HG03558 (cell line): ENCODE measurements at regions not wholly inside any gene's neighbourhood (a gene's known extent, or its start where the extent isn't known, plus 50 kb on each side); places are given as distances from the start of the nearest gene placed in this dataset.

Source experiments
- ATAC-seq: cut with Tn5 transposase; IDR thresholded peaks from one replicate; pipeline ENCODE4 v1.9.1; 2021; ENCODE audit warnings: moderate number of reproducible peaks; ENCODE audit not compliant: unreplicated experiment; ENCODE audit errors: extremely low read depth

GRCh38 chr1:25084407-25084806 is 147.9 kb downstream of the SYF2 start:
- ATAC-seq = no peak

GRCh38 chr1:25083481-25084345 is 148.6 kb downstream of the SYF2 start:
- no peak for ATAC-seq

- ATAC-seq = no peak
Observed at GRCh38 chr1:25082995-25083394, 149.3 kb downstream of the SYF2 start.

- no peak for ATAC-seq
Observed at GRCh38 chr1:25082216-25082899, 149.9 kb downstream of the SYF2 start.

- ATAC-seq = no peak
Observed at GRCh38 chr1:25081496-25081895, 150.8 kb downstream of the SYF2 start.

- ATAC-seq = no peak
Observed at GRCh38 chr1:25080294-25081209, 150.5 kb upstream of the RUNX3 start.

GRCh38 chr1:25079048-25079447 is 149.0 kb upstream of the RUNX3 start:
- ATAC-seq = no peak

GRCh38 chr1:25074351-25075227 is 144.5 kb upstream of the RUNX3 start:
- no peak for ATAC-seq

- no peak for ATAC-seq
Observed at GRCh38 chr1:25073640-25074270, 143.7 kb upstream of the RUNX3 start.

GRCh38 chr1:25072461-25072860 is 142.4 kb upstream of the RUNX3 start:
- ATAC-seq = no peak

- ATAC-seq = no peak
Observed at GRCh38 chr1:25068829-25069228, 138.8 kb upstream of the RUNX3 start.

GRCh38 chr1:25068316-25068715 is 138.2 kb upstream of the RUNX3 start:
- no peak for ATAC-seq

GRCh38 chr1:25067518-25068251 is 137.6 kb upstream of the RUNX3 start:
- ATAC-seq = no peak

- no peak for ATAC-seq
Observed at GRCh38 chr1:25066731-25067517, 136.8 kb upstream of the RUNX3 start.

GRCh38 chr1:25066256-25066655 is 136.2 kb upstream of the RUNX3 start:
- no peak for ATAC-seq

- ATAC-seq = no peak
Observed at GRCh38 chr1:25065795-25066238, 135.7 kb upstream of the RUNX3 start.

- ATAC-seq = no peak
Observed at GRCh38 chr1:25065321-25065721, 135.2 kb upstream of the RUNX3 start.
